HEK293 (cell line): ENCODE measurements at regions not wholly inside any gene's neighbourhood (a gene's known extent, or its start where the extent isn't known, plus 50 kb on each side); places are given as distances from the start of the nearest gene placed in this dataset.
"Not testable (repeated sequence)": the region's sequence is repeated elsewhere in the genome, so short reads cannot be mapped to it uniquely, and the experiment has no call there.

Experiments
- KLF16 ChIP-seq: fragments of 450-650 bp; formaldehyde crosslinking; IDR thresholded peaks from 2 replicates; pipeline ENCODE4 v1.5.1; 2017; ENCODE audit warnings: missing biosample characterization, missing genetic modification characterization
- YY2 ChIP-seq: fragments of 450-650 bp; formaldehyde crosslinking; IDR thresholded peaks from 2 replicates; pipeline ENCODE4 v1.5.1; 2016; ENCODE audit warnings: missing biosample characterization, missing genetic modification characterization
- ZNF121 ChIP-seq: fragments of 450-650 bp; formaldehyde crosslinking; IDR thresholded peaks from 2 replicates; pipeline ENCODE4 v1.5.1; 2016; ENCODE audit warnings: missing biosample characterization, missing genetic modification characterization
- ZNF175 ChIP-seq: fragments of 450-650 bp; formaldehyde crosslinking; IDR thresholded peaks from 2 replicates; pipeline ENCODE4 v1.5.1; 2016; ENCODE audit warnings: missing biosample characterization, missing genetic modification characterization
- ZNF324 ChIP-seq: fragments of 450-650 bp; formaldehyde crosslinking; IDR thresholded peaks from 2 replicates; pipeline ENCODE4 v1.5.1; 2016; ENCODE audit warnings: missing biosample characterization, missing genetic modification characterization
- ZNF610 ChIP-seq: fragments of 450-650 bp; formaldehyde crosslinking; IDR thresholded peaks from 2 replicates; pipeline ENCODE4 v1.5.1; 2016; ENCODE audit warnings: missing biosample characterization, missing genetic modification characterization, borderline replicate concordance
- ZNF747 ChIP-seq: fragments of 450-650 bp; formaldehyde crosslinking; IDR thresholded peaks from 2 replicates; pipeline ENCODE4 v1.5.1; 2016; ENCODE audit warnings: missing biosample characterization, missing genetic modification characterization
- ZNF785 ChIP-seq: fragments of 450-650 bp; formaldehyde crosslinking; IDR thresholded peaks from 2 replicates; pipeline ENCODE4 v1.5.1; 2016; ENCODE audit warnings: missing biosample characterization, missing genetic modification characterization
- ZNF792 ChIP-seq: fragments of 450-650 bp; formaldehyde crosslinking; IDR thresholded peaks from 2 replicates; pipeline ENCODE4 v1.5.1; 2016; ENCODE audit warnings: missing biosample characterization, missing genetic modification characterization
- TF ChIP-seq, protein P1 (sequence below): fragments of 450-650 bp; formaldehyde crosslinking; IDR thresholded peaks from 2 replicates; pipeline ENCODE4 v1.5.1; 2016; ENCODE audit warnings: missing biosample characterization, missing genetic modification characterization
- TF ChIP-seq, protein P2 (sequence below): IDR thresholded peaks from 2 replicates; pipeline ENCODE4 v1.6.1; 2011; ENCODE audit warnings: mild to moderate bottlenecking, low read depth, low read length, borderline replicate concordance

DNA sequence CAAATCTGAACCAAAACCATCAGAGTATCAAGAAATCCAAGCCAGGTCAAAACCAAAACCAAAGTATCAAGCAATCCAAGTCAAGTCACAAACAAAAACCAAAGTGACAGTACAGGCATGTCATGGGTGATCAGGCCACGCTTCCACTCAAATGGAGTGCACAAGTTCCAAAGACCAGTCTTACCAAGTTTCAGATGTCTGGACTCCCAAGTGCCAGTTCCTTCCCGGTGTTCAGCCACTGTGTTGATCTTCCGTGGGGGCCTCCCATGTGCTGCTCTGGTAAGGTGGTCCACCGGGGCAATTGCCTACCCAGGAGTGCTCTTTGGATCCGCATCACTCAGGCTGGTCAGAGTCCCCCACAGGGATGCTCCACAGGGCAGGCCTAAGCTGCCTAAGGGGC, 61.5 kb upstream of the PRMT8 start:
- not testable (repeated sequence) for TF ChIP-seq ZNF121 (tag by site-specific recombination); ZNF610 (tag by site-specific recombination); KLF16; YY2; ZNF792 (tag by site-specific recombination); ZNF324 (tag by site-specific recombination); ZNF175 (tag by site-specific recombination); ZNF747; ZNF785 (tag by site-specific recombination)
- TF ChIP-seq, protein P1, sequence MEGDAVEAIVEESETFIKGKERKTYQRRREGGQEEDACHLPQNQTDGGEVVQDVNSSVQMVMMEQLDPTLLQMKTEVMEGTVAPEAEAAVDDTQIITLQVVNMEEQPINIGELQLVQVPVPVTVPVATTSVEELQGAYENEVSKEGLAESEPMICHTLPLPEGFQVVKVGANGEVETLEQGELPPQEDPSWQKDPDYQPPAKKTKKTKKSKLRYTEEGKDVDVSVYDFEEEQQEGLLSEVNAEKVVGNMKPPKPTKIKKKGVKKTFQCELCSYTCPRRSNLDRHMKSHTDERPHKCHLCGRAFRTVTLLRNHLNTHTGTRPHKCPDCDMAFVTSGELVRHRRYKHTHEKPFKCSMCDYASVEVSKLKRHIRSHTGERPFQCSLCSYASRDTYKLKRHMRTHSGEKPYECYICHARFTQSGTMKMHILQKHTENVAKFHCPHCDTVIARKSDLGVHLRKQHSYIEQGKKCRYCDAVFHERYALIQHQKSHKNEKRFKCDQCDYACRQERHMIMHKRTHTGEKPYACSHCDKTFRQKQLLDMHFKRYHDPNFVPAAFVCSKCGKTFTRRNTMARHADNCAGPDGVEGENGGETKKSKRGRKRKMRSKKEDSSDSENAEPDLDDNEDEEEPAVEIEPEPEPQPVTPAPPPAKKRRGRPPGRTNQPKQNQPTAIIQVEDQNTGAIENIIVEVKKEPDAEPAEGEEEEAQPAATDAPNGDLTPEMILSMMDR (tag by site-specific recombination): not testable (repeated sequence)
- TF ChIP-seq, protein P2, sequence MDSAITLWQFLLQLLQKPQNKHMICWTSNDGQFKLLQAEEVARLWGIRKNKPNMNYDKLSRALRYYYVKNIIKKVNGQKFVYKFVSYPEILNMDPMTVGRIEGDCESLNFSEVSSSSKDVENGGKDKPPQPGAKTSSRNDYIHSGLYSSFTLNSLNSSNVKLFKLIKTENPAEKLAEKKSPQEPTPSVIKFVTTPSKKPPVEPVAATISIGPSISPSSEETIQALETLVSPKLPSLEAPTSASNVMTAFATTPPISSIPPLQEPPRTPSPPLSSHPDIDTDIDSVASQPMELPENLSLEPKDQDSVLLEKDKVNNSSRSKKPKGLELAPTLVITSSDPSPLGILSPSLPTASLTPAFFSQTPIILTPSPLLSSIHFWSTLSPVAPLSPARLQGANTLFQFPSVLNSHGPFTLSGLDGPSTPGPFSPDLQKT: not testable (repeated sequence)
